ENCODE measurements at regions not wholly inside any gene's neighbourhood (a gene's known extent, or its start where the extent isn't known, plus 50 kb on each side); places are given as distances from the start of the nearest gene placed in this dataset.

GRCh38 chr5:4053136-4053535 is 457.5 kb downstream of the IRX1 start:
- Mint-ChIP-seq H3K4me3 (no peak overlapping the region), H3K9me3 (peaks cover 0 to 14% (median 3%) of the 10 kb centered on the region in 11 donors), H3K27me3 (no peaks in the 10 kb centered on the region), H3K36me3 (no peaks in the 10 kb centered on the region), H3K4me1 (no peaks in the 10 kb centered on the region), H3K27ac (no peak overlapping the region)
- H3K4me3 ChIP-seq (ENCODE audit: low read length) = no peak overlapping the region
- ChIA-PET CTCF (interaction anchor here (0.6 kb wide), 1 partner anchor 1268 kb away, joined by 3 read pairs; no protein-coding TSS in a partner anchor), POLR2A (no interaction called here)
- H3K27ac ChIP-seq (ENCODE audit: low read depth, low read length) = no peak overlapping the region
- H3K9me3 ChIP-seq (ENCODE audit: control insufficient read depth in 2 of 3, low read length in 3 of 3) = no peaks in the 10 kb centered on the region
- no peak for DNase-seq
- H3K36me3 ChIP-seq (ENCODE audit: control insufficient read depth in 2 of 3, insufficient read depth in 3 of 3, low read length in 3 of 3) = no peaks in the 10 kb centered on the region
- H3K4me1 ChIP-seq (ENCODE audit: control insufficient read depth in 2 of 2, insufficient read depth in 2 of 2, low read length in 2 of 2) = no peaks in the 10 kb centered on the region
- intact Hi-C loops (cut with micrococcal nuclease) = no loop called here
- H3K27me3 ChIP-seq (ENCODE audit: control insufficient read depth in 2 of 2, insufficient read depth in 2 of 2, low read length in 2 of 2) = no peaks in the 10 kb centered on the region
- no peak for ATAC-seq

GRCh38 chr5:4054092-4054491 is 458.5 kb downstream of the IRX1 start:
- H3K27ac Mint-ChIP-seq = no peak overlapping the region
- Histone ChIP-seq H3K4me1 (ENCODE audit: control insufficient read depth in 2 of 2, insufficient read depth in 2 of 2, low read length in 2 of 2) (no peaks in the 10 kb centered on the region), H3K4me3 (ENCODE audit: low read length) (no peak overlapping the region), H3K27me3 (ENCODE audit: control insufficient read depth in 2 of 2, insufficient read depth in 2 of 2, low read length in 2 of 2) (no peaks in the 10 kb centered on the region), H3K36me3 (ENCODE audit: control insufficient read depth in 2 of 3, insufficient read depth in 3 of 3, low read length in 3 of 3) (no peaks in the 10 kb centered on the region), H3K27ac (ENCODE audit: low read depth, low read length) (no peak overlapping the region), H3K9me3 (ENCODE audit: control insufficient read depth in 2 of 3, low read length in 3 of 3) (no peaks in the 10 kb centered on the region)
- ATAC-seq = no peak
- H3K36me3 Mint-ChIP-seq = no peaks in the 10 kb centered on the region
- H3K4me3 Mint-ChIP-seq = no peak overlapping the region
- DNase-seq = no peak
- intact Hi-C loops (cut with micrococcal nuclease) = no loop called here
- H3K9me3 Mint-ChIP-seq = peaks cover 0 to 14% (median 2%) of the 10 kb centered on the region in 11 donors
- no peaks in the 10 kb centered on the region for H3K27me3 Mint-ChIP-seq
- H3K4me1 Mint-ChIP-seq = no peaks in the 10 kb centered on the region
- POLR2A ChIA-PET = no interaction called here
- CTCF ChIA-PET = no interaction called here

- Histone ChIP-seq H3K27ac (ENCODE audit: low read depth, low read length) (no peak overlapping the region), H3K27me3 (ENCODE audit: control insufficient read depth in 2 of 2, insufficient read depth in 2 of 2, low read length in 2 of 2) (no peaks in the 10 kb centered on the region), H3K36me3 (ENCODE audit: control insufficient read depth in 2 of 3, insufficient read depth in 3 of 3, low read length in 3 of 3) (no peaks in the 10 kb centered on the region), H3K4me3 (ENCODE audit: low read length) (no peak overlapping the region), H3K4me1 (ENCODE audit: control insufficient read depth in 2 of 2, insufficient read depth in 2 of 2, low read length in 2 of 2) (no peaks in the 10 kb centered on the region), H3K9me3 (ENCODE audit: control insufficient read depth in 2 of 3, low read length in 3 of 3) (no peaks in the 10 kb centered on the region)
- CTCF ChIA-PET = no interaction called here
- POLR2A ChIA-PET = no interaction called here
- H3K27me3 Mint-ChIP-seq = no peaks in the 10 kb centered on the region
- H3K9me3 Mint-ChIP-seq = peaks cover 0 to 14% (median 4%) of the 10 kb centered on the region in 11 donors
- H3K4me1 Mint-ChIP-seq = no peaks in the 10 kb centered on the region
- no peaks in the 10 kb centered on the region for H3K36me3 Mint-ChIP-seq
- no peak overlapping the region for H3K4me3 Mint-ChIP-seq
- H3K27ac Mint-ChIP-seq = no peak overlapping the region
- intact Hi-C loops (cut with micrococcal nuclease) = no loop called here
- DNase-seq = no peak
- ATAC-seq = no peak
Measured at GRCh38 chr5:4058899-4059298, 463.3 kb downstream of the IRX1 start.

GRCh38 chr5:4065472-4066320 is 470.1 kb downstream of the IRX1 start:
- no peak overlapping the region for H3K27ac ChIP-seq (ENCODE audit: low read depth, low read length)
- no peaks in the 10 kb centered on the region for H3K4me1 ChIP-seq (ENCODE audit: control insufficient read depth in 2 of 2, insufficient read depth in 2 of 2, low read length in 2 of 2)
- H3K9me3 ChIP-seq (ENCODE audit: control insufficient read depth in 2 of 3, low read length in 3 of 3) = no peaks in the 10 kb centered on the region
- no peaks in the 10 kb centered on the region for H3K27me3 Mint-ChIP-seq
- CTCF ChIA-PET = no interaction called here
- peaks cover 0 to 3% (median 0%) of the 10 kb centered on the region in 5 donors for H3K36me3 Mint-ChIP-seq
- DNase-seq (no peak), ATAC-seq (no peak)
- no peaks in the 10 kb centered on the region for H3K4me1 Mint-ChIP-seq
- no peak overlapping the region for H3K4me3 Mint-ChIP-seq
- intact Hi-C loops (cut with micrococcal nuclease) = no loop called here
- no peak overlapping the region for H3K4me3 ChIP-seq (ENCODE audit: low read length)
- POLR2A ChIA-PET = no interaction called here
- no peaks in the 10 kb centered on the region for H3K36me3 ChIP-seq (ENCODE audit: control insufficient read depth in 2 of 3, insufficient read depth in 3 of 3, low read length in 3 of 3)
- peaks cover 0 to 13% (median 4%) of the 10 kb centered on the region in 11 donors for H3K9me3 Mint-ChIP-seq
- no peak overlapping the region for H3K27ac Mint-ChIP-seq
- no peaks in the 10 kb centered on the region for H3K27me3 ChIP-seq (ENCODE audit: control insufficient read depth in 2 of 2, insufficient read depth in 2 of 2, low read length in 2 of 2)

- no peaks in the 10 kb centered on the region for H3K4me1 Mint-ChIP-seq
- ChIA-PET CTCF (no interaction called here), POLR2A (no interaction called here)
- no peak overlapping the region for H3K4me3 Mint-ChIP-seq
- peaks cover 0 to 3% (median 0%) of the 10 kb centered on the region in 5 donors for H3K36me3 Mint-ChIP-seq
- peaks cover 0 to 13% (median 4%) of the 10 kb centered on the region in 11 donors for H3K9me3 Mint-ChIP-seq
- H3K4me3 ChIP-seq (ENCODE audit: low read length) = no peak overlapping the region
- DNase-seq = no peak
- no peaks in the 10 kb centered on the region for H3K27me3 ChIP-seq (ENCODE audit: control insufficient read depth in 2 of 2, insufficient read depth in 2 of 2, low read length in 2 of 2)
- no peak overlapping the region for H3K27ac ChIP-seq (ENCODE audit: low read depth, low read length)
- intact Hi-C loops (cut with micrococcal nuclease) = no loop called here
- H3K27ac Mint-ChIP-seq = no peak overlapping the region
- no peaks in the 10 kb centered on the region for H3K36me3 ChIP-seq (ENCODE audit: control insufficient read depth in 2 of 3, insufficient read depth in 3 of 3, low read length in 3 of 3)
- no peaks in the 10 kb centered on the region for H3K4me1 ChIP-seq (ENCODE audit: control insufficient read depth in 2 of 2, insufficient read depth in 2 of 2, low read length in 2 of 2)
- no peaks in the 10 kb centered on the region for H3K27me3 Mint-ChIP-seq
- no peak for ATAC-seq
- no peaks in the 10 kb centered on the region for H3K9me3 ChIP-seq (ENCODE audit: control insufficient read depth in 2 of 3, low read length in 3 of 3)
Measured at GRCh38 chr5:4068171-4068570, 472.5 kb downstream of the IRX1 start.

GRCh38 chr5:4078544-4078943 is 482.9 kb downstream of the IRX1 start:
- no peak for DNase-seq
- H3K4me3 Mint-ChIP-seq = no peak overlapping the region
- Histone ChIP-seq H3K36me3 (ENCODE audit: control insufficient read depth in 2 of 3, insufficient read depth in 3 of 3, low read length in 3 of 3) (no peaks in the 10 kb centered on the region), H3K4me1 (ENCODE audit: control insufficient read depth in 2 of 2, insufficient read depth in 2 of 2, low read length in 2 of 2) (no peaks in the 10 kb centered on the region), H3K9me3 (ENCODE audit: control insufficient read depth in 2 of 3, low read length in 3 of 3) (no peaks in the 10 kb centered on the region), H3K27ac (ENCODE audit: low read depth, low read length) (no peak overlapping the region), H3K27me3 (ENCODE audit: control insufficient read depth in 2 of 2, insufficient read depth in 2 of 2, low read length in 2 of 2) (no peaks in the 10 kb centered on the region), H3K4me3 (ENCODE audit: low read length) (no peak overlapping the region)
- ChIA-PET POLR2A (no interaction called here), CTCF (no interaction called here)
- no peaks in the 10 kb centered on the region for H3K36me3 Mint-ChIP-seq
- peaks cover 0 to 19% (median 6%) of the 10 kb centered on the region in 11 donors for H3K9me3 Mint-ChIP-seq
- H3K4me1 Mint-ChIP-seq = no peaks in the 10 kb centered on the region
- H3K27ac Mint-ChIP-seq = no peak overlapping the region
- intact Hi-C loops (cut with micrococcal nuclease) = no loop called here
- no peak for ATAC-seq
- peaks cover 0 to 4% (median 0%) of the 10 kb centered on the region in 5 donors for H3K27me3 Mint-ChIP-seq

- ATAC-seq (no peak), DNase-seq (no peak)
- intact Hi-C loops (cut with micrococcal nuclease) = no loop called here
- Mint-ChIP-seq H3K9me3 (peaks cover 0 to 19% (median 6%) of the 10 kb centered on the region in 11 donors), H3K4me1 (no peaks in the 10 kb centered on the region), H3K27me3 (peaks cover 0 to 4% (median 0%) of the 10 kb centered on the region in 5 donors), H3K27ac (no peak overlapping the region), H3K36me3 (no peaks in the 10 kb centered on the region), H3K4me3 (no peak overlapping the region)
- H3K27me3 ChIP-seq (ENCODE audit: control insufficient read depth in 2 of 2, insufficient read depth in 2 of 2, low read length in 2 of 2) = no peaks in the 10 kb centered on the region
- no peak overlapping the region for H3K27ac ChIP-seq (ENCODE audit: low read depth, low read length)
- H3K4me1 ChIP-seq (ENCODE audit: control insufficient read depth in 2 of 2, insufficient read depth in 2 of 2, low read length in 2 of 2) = no peaks in the 10 kb centered on the region
- POLR2A ChIA-PET = no interaction called here
- H3K9me3 ChIP-seq (ENCODE audit: control insufficient read depth in 2 of 3, low read length in 3 of 3) = no peaks in the 10 kb centered on the region
- H3K36me3 ChIP-seq (ENCODE audit: control insufficient read depth in 2 of 3, insufficient read depth in 3 of 3, low read length in 3 of 3) = no peaks in the 10 kb centered on the region
- H3K4me3 ChIP-seq (ENCODE audit: low read length) = no peak overlapping the region
- CTCF ChIA-PET = no interaction called here
Measured at GRCh38 chr5:4079831-4080230, 484.2 kb downstream of the IRX1 start.
